NCI-H128 (cell line): ENCODE measurements at regions not wholly inside any gene's neighbourhood (a gene's known extent, or its start where the extent isn't known, plus 50 kb on each side); places are given as distances from the start of the nearest gene placed in this dataset.

Experiments used
- DNase-seq: peaks from one replicate; lab custom pipeline; 2025; ENCODE audit not compliant: unreplicated experiment; lab: John Stamatoyannopoulos, UW

GRCh38 chr4:123788577-123788976 lies 392.0 kb downstream of the SPRY1 start:
- no peak for DNase-seq

DNA sequence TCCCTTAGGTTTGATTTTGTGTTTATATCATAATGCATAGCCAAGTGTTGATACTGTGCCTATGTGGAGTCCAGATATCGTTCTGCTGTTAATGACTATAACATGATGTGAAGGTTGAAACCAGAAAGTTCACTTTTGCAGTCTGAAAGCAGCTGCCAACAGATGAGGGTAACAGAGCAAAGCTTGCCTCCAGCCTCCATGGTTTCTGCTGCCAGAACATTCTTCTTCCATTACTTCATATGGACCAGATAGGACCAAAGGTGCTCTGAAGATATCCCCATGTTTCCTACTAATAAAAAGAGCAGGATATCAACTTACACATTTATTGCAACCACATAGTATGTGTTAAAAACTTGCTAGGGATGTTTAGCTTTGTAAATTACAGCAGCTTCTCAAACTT lies 394.1 kb downstream of the SPRY1 start:
- DNase-seq = no peak

DNA sequence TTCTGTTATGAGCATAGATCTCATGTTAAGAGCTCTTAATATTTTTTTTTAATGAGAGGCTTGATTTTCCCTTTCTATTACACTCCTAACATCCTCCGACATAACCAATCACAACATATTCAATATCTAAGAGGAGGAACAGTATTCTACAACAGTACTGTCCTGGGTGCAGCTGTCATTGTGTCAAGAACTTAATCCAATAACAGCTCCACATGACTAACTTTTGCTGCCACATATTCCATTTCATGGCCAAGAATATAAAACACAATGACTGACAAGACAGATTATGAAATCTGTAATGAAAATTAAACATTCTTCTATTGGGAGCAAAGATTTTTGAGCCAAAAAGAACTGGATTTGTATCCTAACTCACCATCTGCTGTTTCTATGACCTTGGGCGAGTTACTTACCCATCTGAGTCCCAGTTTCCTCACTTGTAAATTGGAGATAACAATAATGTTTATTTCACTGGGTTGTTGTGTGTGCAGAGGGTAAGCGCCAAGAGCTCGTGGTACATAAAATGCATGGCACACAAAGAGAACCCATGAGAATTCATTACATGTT lies 405.6 kb downstream of the SPRY1 start:
- no peak for DNase-seq

DNA sequence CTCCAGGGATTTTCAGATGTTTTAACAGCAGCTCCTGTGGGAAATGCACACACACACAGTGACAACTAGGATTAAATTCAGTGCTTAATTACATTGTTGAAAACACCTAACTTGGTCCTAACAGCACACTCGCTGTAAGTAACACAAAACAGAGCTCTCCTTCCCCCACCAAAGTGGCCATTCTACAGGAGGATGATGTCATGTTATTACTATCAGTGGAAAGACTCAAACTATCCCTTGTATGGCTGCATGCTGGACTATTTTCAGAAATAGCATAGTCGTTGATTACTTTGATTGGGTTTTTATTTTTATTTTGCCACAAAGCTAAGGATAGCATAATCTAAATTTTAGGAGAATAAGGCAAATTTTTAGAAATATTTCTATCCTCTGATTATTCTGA lies 406.3 kb downstream of the SPRY1 start:
- DNase-seq = no peak

DNA sequence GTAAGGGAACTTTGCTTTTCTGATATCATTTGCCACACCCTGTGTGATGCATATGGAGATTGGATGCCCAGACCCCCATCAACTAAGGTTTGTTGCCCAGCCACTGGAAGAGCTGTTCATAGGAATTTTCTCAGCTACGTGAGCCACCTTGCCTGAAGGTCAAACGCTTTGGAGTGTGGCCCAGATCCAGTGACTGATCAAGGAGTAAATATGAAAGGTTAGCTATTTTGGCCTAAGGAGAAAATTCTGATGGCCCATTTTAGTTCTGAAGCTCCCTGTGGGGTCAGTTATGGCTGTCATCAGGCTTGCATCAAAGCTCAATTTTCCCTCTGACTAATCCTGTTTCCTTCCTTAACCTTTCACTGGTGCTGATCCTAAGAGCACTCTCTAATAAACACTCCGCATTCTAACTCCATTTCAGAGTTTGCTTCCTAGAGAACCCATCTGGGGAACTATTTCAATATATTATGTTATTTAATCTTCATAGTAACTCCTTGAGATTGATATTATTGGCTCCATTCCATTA lies 407.7 kb downstream of the SPRY1 start:
- DNase-seq = no peak

DNA sequence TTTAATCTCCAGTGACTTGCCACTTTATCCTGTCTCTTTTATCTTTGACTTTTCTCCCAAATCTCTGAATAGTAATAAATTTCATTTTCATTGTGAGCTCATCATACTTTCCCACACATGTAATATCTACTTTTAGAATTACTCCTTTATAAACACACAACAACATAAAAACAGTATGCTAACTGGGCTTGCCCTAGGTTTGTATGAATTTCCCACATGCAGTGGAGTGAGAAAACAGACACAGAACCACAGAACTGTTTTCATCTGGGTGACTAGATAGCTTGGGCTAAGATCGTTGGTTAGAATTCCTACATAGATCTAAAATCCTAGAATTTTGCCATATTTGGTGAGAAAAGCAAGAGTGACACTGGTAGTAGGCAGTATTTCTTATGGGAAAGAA lies 409.5 kb downstream of the SPRY1 start:
- DNase-seq = no peak

- DNase-seq = no peak
Measured at GRCh38 chr4:123807187-123807586, 410.6 kb downstream of the SPRY1 start.

DNA sequence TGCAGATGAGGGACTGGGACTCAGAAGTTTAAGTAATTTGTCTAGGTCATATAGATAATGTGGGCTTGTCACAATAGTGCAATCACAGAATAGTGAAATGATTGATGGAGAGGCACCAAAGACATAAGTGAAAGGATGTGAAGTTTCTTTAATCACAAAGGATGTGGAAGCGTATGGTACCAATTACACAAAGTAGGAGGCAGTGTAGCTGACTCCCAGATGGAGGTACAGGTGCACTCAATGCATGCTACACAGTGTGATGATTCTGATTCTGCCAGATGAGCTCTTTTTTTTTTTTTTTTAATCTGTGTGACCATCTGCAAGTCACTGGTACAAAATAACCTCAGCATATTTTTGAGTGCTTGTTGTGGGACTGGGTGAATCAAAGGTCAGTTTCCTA lies 411.3 kb downstream of the SPRY1 start:
- DNase-seq = no peak

DNA sequence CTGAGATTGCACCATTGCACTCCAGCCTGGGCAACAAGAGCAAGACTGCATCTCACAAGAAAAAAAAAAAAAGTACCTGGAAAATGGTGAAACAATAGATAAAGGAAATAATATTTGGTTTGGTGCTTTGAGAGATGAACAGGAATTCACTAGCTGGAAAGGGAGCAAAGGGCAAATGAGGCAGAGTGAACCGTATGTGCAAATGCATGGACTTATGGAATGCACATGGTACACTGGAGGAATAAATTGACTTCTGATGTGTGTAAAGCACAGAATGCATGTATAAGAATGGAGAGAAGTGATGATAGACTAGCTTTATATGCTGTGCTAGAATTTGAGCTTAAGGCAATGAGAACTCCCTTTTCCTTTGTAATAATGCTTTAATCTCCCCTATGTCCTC lies 413.3 kb downstream of the SPRY1 start:
- no peak for DNase-seq

- no peak for DNase-seq
Measured at GRCh38 chr4:123812066-123812390, 415.4 kb downstream of the SPRY1 start.

DNA sequence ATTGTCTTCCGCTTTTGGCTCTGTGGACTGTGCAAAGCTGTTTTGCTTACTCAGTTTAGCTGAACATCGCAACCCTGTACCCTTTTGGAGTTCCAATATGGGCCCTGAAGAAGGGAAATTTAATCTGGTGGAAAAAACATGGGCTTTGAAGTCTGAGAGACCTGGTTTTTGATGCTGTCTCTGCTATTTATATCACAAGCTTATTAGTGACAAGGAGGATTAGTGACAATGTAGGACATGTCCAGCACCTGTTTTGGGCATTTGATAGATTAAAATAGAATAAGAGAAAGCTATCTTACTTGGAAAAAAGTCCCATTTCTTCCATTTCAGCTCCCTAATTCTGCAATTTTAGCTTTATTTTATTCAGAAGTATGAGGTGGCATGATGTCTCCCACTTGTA lies 417.3 kb downstream of the SPRY1 start:
- no peak for DNase-seq

GRCh38 chr4:123816462-123816861 lies 419.9 kb downstream of the SPRY1 start:
- no peak for DNase-seq

- no peak for DNase-seq
Measured at GRCh38 chr4:123817025-123817688, 420.6 kb downstream of the SPRY1 start.

DNA sequence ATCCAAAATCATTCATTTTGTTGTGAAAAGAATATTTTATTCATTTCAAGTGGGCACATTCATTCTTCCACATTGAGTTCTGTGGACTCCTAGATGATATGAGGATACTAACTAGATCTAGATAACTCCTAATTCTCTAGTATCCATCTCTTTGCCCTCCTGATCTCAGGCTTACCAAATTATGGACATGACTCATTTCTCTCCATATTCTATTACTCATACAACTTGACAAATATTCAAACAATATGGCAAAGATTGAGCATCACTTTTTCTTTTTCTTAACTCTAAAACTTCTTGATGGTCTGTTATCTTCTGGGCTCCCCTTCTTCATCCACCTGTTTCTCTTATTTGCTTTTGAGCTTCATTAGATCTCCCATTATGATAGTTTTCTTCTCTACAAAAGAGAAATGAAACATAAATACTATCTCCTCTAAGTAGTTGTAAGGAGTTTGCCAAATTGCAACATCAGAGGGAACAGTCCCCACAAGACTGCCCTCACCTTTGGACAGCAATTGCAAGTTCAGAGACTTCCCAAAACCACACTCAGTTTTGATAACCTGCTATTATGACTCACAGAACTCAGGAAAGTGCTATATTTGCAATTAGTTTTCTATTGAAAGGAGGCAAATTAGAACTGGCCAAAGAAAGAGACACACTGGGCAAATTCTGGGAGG lies 422.9 kb downstream of the SPRY1 start:
- no peak for DNase-seq

DNA sequence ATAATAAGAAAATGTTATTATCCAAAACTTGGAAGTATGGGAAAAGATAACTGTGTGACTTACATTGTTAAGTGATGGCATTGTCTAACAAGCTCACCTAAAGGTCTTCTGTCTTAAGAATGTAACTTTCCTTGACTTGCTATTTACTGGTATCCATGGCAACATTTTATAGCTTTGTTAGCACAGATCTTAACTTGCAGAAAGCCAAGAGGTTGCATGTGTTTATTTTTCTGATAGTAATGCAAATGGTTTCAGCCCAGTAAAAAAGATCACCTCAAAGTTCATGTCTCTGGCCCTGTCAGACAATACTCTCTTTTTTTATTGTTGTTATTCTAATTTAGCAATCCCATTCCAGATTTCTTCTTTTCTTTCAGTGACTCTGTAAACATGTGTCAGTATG lies 425.3 kb downstream of the SPRY1 start:
- no peak for DNase-seq

DNA sequence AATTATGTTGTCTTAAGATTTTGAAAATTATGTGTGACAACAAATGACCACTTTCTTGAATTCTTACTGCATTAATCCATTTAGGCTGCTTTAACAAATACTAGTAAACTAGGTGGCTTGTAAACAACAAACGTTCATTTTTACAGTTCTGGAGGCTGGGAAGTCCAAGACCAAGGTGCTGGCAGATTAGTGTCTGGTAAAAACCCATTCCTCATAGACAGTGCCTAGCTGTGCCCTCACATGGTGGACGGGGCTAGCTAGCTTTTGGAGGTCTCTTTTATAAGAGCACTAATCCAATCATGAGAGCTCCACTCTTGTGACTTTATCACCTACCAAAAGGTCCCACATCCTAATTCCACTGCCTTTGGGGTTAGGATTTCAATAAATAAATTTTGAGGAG lies 425.8 kb downstream of the SPRY1 start:
- no peak for DNase-seq

- DNase-seq = no peak
Measured at GRCh38 chr4:123823244-123823643, 426.6 kb downstream of the SPRY1 start.

- DNase-seq = no peak
Measured at GRCh38 chr4:123824524-123824923, 427.9 kb downstream of the SPRY1 start.

DNA sequence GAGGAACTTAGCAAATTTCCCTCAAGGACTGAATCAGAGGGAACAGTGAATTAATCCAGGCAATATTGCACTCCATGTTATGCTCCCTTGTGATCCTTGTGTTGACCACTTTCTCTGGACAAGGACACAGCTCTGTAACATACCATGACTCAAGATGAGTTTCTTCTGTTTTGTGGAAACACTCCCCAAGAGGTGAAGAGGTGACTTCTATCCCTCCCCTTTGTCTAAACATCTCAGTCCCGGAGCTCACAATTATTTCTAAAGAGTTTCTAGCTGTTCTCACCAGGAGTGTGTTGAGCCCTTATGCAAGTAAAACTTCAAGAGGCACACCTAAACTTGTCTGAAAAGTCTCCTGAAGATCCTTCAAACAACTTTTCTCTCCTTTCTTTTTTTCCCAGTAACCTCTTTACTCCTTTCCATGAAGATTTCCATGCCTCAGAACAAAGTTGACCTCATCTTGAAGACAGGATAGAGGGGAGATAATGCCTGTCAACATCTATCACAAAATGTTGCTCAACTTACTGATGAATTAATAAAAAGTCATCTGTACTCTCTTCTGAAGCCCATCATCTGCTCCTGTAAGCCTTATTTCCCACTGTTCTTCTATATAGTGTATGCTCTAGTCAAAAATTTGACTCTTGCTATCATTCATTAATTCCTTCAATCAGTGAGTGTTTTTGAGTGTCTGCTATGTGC lies 429.1 kb downstream of the SPRY1 start:
- DNase-seq = no peak

- DNase-seq = no peak
Measured at GRCh38 chr4:123826896-123827295, 430.3 kb downstream of the SPRY1 start.

GRCh38 chr4:123827511-123827910 lies 430.9 kb downstream of the SPRY1 start:
- DNase-seq = no peak

DNA sequence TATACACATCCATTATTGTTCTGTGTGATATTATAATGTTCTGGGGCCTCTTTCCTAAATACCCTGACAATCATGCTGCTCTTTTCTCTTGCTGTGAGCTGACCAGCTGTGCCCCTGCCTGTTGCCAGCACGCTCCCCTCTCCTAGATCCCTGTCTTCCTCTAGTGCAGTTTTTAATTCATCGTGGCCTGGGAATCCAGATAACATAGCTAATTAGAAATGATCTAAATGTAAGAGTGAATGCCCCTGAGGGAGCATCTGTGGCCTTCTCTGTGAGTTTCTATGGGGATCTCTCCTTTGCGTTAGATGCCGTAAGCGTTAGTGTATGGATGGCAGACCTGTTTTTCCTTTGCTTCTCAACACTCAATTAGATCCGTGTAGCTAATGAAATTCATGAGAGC lies 434.3 kb downstream of the SPRY1 start:
- DNase-seq = no peak
